Fibroblast of lung (primary cell): ENCODE measurements at regions not wholly inside any gene's neighbourhood (a gene's known extent, or its start where the extent isn't known, plus 50 kb on each side); places are given as distances from the start of the nearest gene placed in this dataset.

Experiments used
- DNase-seq, 2 donors: peaks; one replicate each; pipeline versions ENCODE4 v3.0.0 to v3.0.0-alpha.2; 2010; ENCODE audit warnings: low read depth in 2 of 2
- H2AFZ ChIP-seq: 2 replicates; pipeline ENCODE4 v1.5.1; 2012; ENCODE audit warnings: low read length, control low read depth, inconsistent platforms
- H3K27ac ChIP-seq: 2 replicates; pipeline ENCODE4 v1.5.1; 2011; ENCODE audit warnings: low read length, control low read depth; ENCODE audit not compliant: insufficient read depth
- H3K27me3 ChIP-seq: 2 replicates; pipeline ENCODE4 v1.5.1; 2011; ENCODE audit warnings: mild to moderate bottlenecking, low read length; ENCODE audit not compliant: control insufficient read depth, insufficient read depth
- H3K36me3 ChIP-seq: 2 replicates; pipeline ENCODE4 v1.5.1; 2011; ENCODE audit warnings: low read length; ENCODE audit not compliant: control insufficient read depth, insufficient read depth
- H3K4me1 ChIP-seq: 2 replicates; pipeline ENCODE4 v1.5.1; 2011; ENCODE audit warnings: low read length; ENCODE audit not compliant: control insufficient read depth, insufficient read depth; ENCODE audit errors: extremely low read depth
- H3K4me2 ChIP-seq: 2 replicates; pipeline ENCODE4 v1.5.1; 2011; ENCODE audit warnings: low read length, control low read depth; ENCODE audit not compliant: insufficient read depth; ENCODE audit errors: extremely low read depth
- H3K4me3 ChIP-seq, 4 experiments: fragments of 200-600 bp in 1 of 4; sonication (generic) in 1 of 4; replicated peaks in 1 of 4; 2 replicates each; pipeline ENCODE4 v1.5.1; 2011 to 2016; ENCODE audit warnings: low read length in 4 of 4, low read depth in 3 of 4, mild to moderate bottlenecking in 3 of 4, control low read depth in 2 of 4, inconsistent platforms in 1 of 4, mixed read lengths in 1 of 4; ENCODE audit not compliant: insufficient read depth in 1 of 4; ENCODE audit errors: control extremely low read depth in 1 of 4
- H3K79me2 ChIP-seq: 2 replicates; pipeline ENCODE4 v1.5.1; 2012; ENCODE audit warnings: mild to moderate bottlenecking, low read length, inconsistent platforms; ENCODE audit not compliant: control insufficient read depth, insufficient read depth
- H3K9ac ChIP-seq: 2 replicates; pipeline ENCODE4 v1.5.1; 2011; ENCODE audit warnings: mild to moderate bottlenecking, low read length, control low read depth; ENCODE audit not compliant: insufficient read depth
- H3K9me3 ChIP-seq: 2 replicates; pipeline ENCODE4 v1.5.1; 2012; ENCODE audit warnings: low read depth, low read length; ENCODE audit not compliant: control insufficient read depth, insufficient read depth
- H4K20me1 ChIP-seq: 2 replicates; pipeline ENCODE4 v1.5.1; 2011; ENCODE audit warnings: low read length; ENCODE audit not compliant: control insufficient read depth, insufficient read depth; ENCODE audit errors: extremely low read depth
- CTCF ChIP-seq, 2 donors: IDR thresholded peaks in 1 of 2; conservative IDR thresholded peaks in 1 of 2; 1 replicate in 1 of 2; 2 replicates in 1 of 2; pipeline ENCODE4 v1.5.1; 2011 to 2012; ENCODE audit warnings: low read length in 2 of 2, control low read depth in 1 of 2, inconsistent platforms in 1 of 2, low read depth in 1 of 2, mild to moderate bottlenecking in 1 of 2
- EZH2 ChIP-seq: IDR thresholded peaks from 2 replicates; pipeline ENCODE4 v1.5.1; 2012; ENCODE audit warnings: low read length, control low read depth, mild to moderate bottlenecking; ENCODE audit errors: missing control alignments

- H3K27ac ChIP-seq, result no peak overlapping the region
- H3K27me3 ChIP-seq, result no peaks in the 10 kb centered on the region
- H2AFZ ChIP-seq, result no peak overlapping the region
- no peak overlapping the region for H3K9ac ChIP-seq
- H3K4me2 ChIP-seq, result no peak overlapping the region
- TF ChIP-seq EZH2 (no peak), CTCF (conservative IDR thresholded peaks at IDR 0.05 in 1 of 2, IDR thresholded peaks at IDR 0.05 in 1 of 2; ENCODE audit: low read depth in 1 of 2, low read length in 2 of 2) (no peak)
- no peaks in the 10 kb centered on the region for H3K36me3 ChIP-seq
- H3K79me2 ChIP-seq, result no peaks in the 10 kb centered on the region
- DNase-seq, result no peak
- H3K4me1 ChIP-seq, result no peaks in the 10 kb centered on the region
- H3K9me3 ChIP-seq, result no peaks in the 10 kb centered on the region
- H4K20me1 ChIP-seq, result no peaks in the 10 kb centered on the region
- no peak overlapping the region for H3K4me3 ChIP-seq
Measured at GRCh38 chr9:99309141-99309939, 87.3 kb downstream of the SEC61B start.

GRCh38 chr9:99312736-99313135, 90.7 kb downstream of the SEC61B start:
- H4K20me1 ChIP-seq, result no peaks in the 10 kb centered on the region

GRCh38 chr9:99319048-99319447, 97.0 kb downstream of the SEC61B start:
- no peak overlapping the region for H2AFZ ChIP-seq
- no peaks in the 10 kb centered on the region for H4K20me1 ChIP-seq
- H3K9ac ChIP-seq, result no peak overlapping the region
- no peaks in the 10 kb centered on the region for H3K36me3 ChIP-seq
- H3K4me3 ChIP-seq, result no peak overlapping the region
- no peak overlapping the region for H3K4me2 ChIP-seq
- H3K79me2 ChIP-seq, result no peaks in the 10 kb centered on the region
- DNase-seq, result no peak
- no peak for TF ChIP-seq EZH2
- TF ChIP-seq CTCF (conservative IDR thresholded peaks at IDR 0.05 in 1 of 2, IDR thresholded peaks at IDR 0.05 in 1 of 2; ENCODE audit: low read depth in 1 of 2, low read length in 2 of 2), result no peak
- H3K4me1 ChIP-seq, result no peaks in the 10 kb centered on the region
- H3K27ac ChIP-seq, result no peak overlapping the region
- no peaks in the 10 kb centered on the region for H3K9me3 ChIP-seq
- no peaks in the 10 kb centered on the region for H3K27me3 ChIP-seq

More at GRCh38 chr9:99312736-99313135, 90.7 kb downstream of the SEC61B start:
- Histone ChIP-seq H3K27me3 (no peaks in the 10 kb centered on the region), H2AFZ (no peak overlapping the region), H3K36me3 (no peaks in the 10 kb centered on the region), H3K4me1 (no peaks in the 10 kb centered on the region), H3K79me2 (no peaks in the 10 kb centered on the region), H3K27ac (no peak overlapping the region), H3K9ac (no peak overlapping the region), H3K4me2 (no peak overlapping the region), H3K4me3 (no peak overlapping the region), H3K9me3 (no peaks in the 10 kb centered on the region)
- TF ChIP-seq CTCF (conservative IDR thresholded peaks at IDR 0.05 in 1 of 2, IDR thresholded peaks at IDR 0.05 in 1 of 2; ENCODE audit: low read depth in 1 of 2, low read length in 2 of 2) (no peak), EZH2 (no peak)
- no peak for DNase-seq
